ENCODE measurements at regions not wholly inside any gene's neighbourhood (a gene's known extent, or its start where the extent isn't known, plus 50 kb on each side); places are given as distances from the start of the nearest gene placed in this dataset.

DNA sequence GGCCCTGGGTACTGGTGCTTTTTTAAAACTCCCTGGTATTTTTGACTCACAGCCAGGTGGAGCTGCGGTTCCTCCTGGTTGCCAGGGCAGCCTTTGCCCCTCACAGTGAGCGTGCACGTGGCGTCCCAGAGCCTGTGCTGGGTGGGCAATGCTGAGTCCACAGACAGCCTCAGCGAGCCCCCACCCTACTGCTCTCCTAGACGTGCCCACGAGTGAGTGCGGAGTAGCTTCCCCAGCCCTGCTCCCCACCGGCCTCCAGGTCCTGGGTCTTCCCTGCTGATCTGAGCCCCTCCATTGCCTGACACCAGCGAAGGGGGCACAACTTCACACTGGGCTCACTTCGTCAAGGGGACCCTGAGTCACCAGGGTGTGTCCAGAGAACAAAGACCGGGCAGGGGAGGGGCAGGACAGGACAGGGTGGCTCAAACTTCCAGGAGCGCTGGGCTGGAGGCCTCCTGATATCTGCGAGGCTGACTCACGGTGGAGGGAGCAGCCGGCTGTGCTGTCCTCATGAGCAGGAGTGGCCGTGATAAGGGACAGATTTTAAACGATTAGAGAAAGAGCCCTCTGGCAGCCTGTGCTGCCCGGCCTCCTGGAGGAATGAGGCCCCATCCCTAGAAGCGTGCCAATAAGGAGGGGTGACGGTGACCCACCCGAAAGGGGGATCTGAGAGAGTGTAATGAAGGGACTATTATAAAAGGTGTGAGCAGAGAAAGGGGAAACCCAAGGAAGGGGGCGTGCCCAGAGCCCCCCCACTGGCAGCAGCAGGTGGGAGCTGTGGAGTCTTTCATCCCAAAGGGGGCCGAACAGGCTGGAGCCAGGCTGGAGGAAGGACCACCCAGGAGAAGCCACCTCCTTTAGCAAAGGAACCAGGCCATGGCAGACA is 129.3 kb upstream of the FGF3 start:
- no peak for TF ChIP-seq EZH2 (IDR thresholded peaks at IDR 0.05)
- TF ChIP-seq POLR2A (IDR thresholded peaks at IDR 0.05; ENCODE audit: borderline replicate concordance, extremely low read depth, insufficient read depth, insufficient read length) = no peak
- TF ChIP-seq, protein P1, sequence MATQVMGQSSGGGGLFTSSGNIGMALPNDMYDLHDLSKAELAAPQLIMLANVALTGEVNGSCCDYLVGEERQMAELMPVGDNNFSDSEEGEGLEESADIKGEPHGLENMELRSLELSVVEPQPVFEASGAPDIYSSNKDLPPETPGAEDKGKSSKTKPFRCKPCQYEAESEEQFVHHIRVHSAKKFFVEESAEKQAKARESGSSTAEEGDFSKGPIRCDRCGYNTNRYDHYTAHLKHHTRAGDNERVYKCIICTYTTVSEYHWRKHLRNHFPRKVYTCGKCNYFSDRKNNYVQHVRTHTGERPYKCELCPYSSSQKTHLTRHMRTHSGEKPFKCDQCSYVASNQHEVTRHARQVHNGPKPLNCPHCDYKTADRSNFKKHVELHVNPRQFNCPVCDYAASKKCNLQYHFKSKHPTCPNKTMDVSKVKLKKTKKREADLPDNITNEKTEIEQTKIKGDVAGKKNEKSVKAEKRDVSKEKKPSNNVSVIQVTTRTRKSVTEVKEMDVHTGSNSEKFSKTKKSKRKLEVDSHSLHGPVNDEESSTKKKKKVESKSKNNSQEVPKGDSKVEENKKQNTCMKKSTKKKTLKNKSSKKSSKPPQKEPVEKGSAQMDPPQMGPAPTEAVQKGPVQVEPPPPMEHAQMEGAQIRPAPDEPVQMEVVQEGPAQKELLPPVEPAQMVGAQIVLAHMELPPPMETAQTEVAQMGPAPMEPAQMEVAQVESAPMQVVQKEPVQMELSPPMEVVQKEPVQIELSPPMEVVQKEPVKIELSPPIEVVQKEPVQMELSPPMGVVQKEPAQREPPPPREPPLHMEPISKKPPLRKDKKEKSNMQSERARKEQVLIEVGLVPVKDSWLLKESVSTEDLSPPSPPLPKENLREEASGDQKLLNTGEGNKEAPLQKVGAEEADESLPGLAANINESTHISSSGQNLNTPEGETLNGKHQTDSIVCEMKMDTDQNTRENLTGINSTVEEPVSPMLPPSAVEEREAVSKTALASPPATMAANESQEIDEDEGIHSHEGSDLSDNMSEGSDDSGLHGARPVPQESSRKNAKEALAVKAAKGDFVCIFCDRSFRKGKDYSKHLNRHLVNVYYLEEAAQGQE (IDR thresholded peaks at IDR 0.05; ENCODE audit: low read depth) = no peak
- TF ChIP-seq SIN3A (IDR thresholded peaks at IDR 0.05; ENCODE audit: low read depth) = no peak

Data from HCT116 (cell line).